GM21381 (cell line): ENCODE measurements at regions not wholly inside any gene's neighbourhood (a gene's known extent, or its start where the extent isn't known, plus 50 kb on each side); places are given as distances from the start of the nearest gene placed in this dataset.

ENCODE experiments used
- ATAC-seq: cut with Tn5 transposase; IDR thresholded peaks from one replicate; pipeline ENCODE4 v1.9.1; 2021; ENCODE audit warnings: mild to moderate bottlenecking, moderate library complexity; ENCODE audit not compliant: unreplicated experiment

DNA sequence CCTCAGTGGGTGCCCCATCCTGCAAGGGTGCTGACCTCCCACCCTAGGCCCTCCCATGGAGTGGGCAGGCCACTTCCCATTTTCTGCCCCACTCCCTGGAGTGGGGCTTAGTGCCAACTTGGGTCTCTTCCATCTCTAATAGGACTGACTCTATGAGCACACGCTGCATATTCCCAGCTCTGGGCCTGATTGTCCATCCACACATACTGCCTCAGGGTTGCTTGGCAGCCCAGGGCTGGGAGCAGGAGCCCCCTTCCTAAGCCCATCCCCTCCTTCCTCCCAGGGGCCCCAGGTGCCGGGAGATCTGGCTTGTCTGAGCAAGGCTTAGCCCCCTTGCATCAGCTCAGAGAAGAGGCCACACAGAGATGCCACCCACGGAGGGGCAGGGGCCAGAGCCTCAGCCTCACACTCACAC lies 55.1 kb downstream of the PJA1 start:
- ATAC-seq, result no peak

DNA sequence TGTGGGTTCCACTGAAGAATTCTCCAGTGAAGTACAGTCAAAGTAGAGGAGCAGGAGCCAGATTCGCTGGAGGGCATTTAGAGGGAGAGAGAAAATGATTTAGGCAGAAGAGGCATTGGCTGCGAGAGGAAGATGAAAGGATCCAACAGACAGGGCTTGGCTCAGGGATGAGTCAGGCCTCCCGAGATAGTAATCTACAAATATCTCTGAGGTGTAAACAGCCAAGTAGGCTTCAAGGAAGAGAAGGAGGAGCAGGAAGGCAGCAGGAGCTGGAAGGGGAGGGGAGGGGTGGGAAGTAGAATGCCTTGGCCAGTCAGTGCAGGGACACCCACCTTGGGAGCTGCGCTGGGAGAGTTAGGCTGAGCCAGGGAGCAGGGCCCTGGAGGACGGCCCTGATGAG lies 55.5 kb downstream of the PJA1 start:
- no peak for ATAC-seq

DNA sequence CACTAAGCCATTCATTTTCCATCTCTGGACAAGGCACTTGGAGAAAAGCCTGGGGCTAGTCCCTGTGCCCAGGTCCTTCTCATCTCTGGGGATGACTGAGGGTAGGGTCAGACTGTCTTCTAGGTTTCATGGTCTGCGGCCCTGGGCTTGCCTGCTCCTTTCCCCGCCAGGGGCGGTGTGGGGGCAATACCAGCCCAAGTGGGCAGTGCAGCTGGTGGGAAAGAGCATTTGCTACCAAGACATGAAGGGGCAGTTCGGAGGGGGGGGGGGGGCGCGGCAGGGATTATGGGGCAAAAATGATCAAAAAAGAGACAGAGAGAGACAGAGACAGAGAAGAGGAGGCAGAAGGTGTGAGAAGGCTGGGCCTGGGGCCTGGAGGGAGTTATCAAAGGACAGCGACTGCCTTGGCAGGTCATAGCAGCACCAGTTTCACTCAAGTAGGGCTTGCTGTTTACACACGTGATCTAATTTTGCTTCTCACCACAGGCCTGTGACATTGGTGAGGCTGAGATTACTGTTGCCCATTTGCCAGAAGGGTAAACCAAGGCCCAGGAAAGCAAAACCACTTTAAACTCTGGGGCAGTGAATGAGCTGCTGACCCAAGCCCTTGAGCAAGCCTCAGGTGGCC lies 56.1 kb downstream of the PJA1 start:
- no peak for ATAC-seq

DNA sequence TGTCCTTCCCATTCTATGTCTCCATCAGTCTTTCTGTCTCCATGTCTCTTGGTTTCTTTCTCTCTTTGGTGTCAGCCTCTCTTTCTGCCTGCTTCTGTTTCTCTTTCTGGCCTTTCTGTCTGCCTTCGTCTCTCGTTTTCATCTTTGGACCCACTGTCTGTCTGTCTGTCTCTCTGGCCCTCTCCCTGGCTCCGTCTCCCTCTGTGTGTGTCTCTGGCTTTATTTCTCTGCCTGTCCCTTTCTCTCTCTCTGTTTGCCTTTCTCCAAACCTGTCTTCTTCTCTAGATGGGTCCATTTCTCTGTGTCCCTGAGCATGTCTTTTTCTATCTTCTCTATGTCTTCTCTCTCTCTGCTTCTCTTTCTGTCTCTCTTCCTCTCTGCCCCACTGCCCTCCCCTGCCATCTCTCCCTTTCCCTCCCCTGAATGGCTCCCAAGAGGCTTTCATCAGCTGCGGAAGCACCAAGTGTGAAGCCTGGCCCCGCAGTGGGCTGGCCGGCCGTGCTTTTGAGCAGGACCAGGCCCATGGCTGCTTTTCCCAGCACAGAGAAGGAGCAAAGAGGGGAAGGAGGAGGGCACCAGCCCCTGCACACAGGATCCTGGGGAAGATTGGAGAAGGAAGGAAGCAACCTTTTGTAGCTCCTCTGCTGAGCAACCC lies 57.4 kb downstream of the PJA1 start:
- no peak for ATAC-seq

DNA sequence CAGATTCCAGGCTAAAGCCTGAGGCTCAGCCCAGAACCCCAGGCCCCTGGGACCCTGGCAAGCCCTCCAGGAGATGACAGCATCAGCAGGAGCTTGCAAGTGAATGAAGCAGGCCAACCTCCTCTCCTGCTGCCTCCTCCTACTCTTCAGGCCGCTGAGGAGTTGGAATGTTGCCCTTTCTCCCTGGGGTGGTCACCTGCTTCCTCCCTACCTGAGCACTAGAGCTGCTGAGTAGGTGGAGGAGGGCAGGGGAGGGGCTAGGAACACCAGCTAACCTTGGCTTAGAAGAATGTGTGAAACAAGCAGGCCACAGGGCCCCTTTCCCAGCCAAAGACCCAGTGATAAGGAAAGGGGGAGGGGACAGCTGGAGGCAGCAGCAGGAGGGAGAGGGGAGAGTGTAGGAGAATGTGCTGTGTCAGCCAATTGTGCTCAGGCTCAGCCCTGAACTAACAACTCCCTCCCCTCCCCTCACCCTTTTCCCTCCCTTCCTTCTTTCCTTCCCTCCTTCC lies 58.0 kb downstream of the PJA1 start:
- no peak for ATAC-seq

DNA sequence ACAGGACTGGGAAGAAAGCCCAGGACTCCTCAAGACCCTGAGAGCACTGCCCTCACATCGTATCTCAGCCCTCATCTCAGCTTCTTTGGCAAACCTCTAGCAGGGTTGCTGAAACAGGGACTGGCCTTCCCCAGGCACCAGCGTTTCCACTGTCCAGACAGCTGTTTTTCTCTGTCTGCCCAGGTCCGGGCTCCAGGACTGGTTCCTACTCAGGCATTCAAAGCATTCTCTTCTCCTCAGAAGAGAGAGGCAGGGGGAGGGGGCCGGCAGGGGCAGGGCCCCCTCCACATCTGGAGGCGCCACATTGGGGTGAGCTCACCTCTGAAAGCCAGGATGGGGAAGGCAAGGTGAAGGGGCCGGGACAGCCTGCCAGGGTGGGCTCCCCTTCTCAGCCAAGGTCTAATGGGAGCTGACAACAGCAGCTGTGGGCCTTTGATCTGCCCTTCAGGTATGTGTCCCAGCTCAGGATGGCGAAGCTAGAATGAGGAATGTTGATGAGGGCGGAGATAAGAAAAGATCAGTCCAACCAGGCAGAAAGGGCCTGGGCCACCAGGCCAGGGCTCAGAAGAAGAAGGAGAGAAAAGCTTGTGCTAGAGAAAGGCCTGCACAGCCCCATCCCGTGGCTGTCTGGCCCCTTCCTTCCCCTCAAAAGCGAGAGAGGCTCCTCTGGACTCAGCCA lies 60.4 kb downstream of the PJA1 start:
- ATAC-seq, result no peak

DNA sequence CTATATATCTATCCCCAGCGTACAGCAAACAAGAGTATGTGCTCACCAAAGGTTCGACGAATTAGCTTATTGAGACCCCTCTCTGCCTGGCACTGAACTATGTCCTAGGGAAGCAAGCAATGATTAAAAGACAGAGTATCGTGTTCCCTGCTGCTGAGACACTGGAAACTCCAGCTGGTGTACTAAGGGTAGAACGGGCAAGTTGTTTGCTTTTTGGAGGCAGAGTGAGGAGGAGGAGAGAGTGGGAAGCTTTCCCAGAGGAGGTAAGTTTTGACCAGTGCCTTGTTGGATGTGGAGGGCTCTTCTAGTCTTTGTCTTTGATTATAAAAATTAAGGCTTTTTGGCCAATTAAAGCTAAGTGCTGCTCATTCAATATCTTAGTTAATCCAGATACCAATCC lies 61.7 kb downstream of the PJA1 start:
- ATAC-seq, result no peak

DNA sequence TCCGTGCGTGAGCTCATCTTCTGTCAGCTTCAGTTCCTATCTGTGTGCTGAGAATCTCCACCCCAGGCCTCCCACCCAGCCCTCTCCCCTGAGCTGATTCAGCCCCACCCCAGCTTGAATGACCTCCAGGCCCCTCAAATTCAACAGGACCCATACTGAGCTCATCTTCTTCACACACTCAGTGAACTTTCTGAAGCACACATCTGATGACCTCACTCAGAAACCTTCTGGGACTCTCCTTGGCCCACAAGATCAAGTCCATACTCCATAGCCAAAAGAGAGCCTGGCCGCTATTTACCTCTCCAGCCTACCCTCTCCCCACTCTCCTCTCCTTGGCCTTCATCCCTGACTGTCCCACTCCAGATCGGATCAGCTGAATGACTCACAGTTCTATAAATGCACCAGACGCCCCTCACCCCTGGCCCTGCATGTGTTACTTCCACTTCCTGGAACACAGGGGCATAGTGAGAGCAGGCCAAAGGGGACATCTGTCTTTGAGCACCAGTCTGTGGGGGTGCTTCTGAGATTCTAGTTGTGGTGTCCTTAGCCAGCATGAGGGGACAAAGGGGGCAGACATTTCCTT lies 62.5 kb downstream of the PJA1 start:
- no peak for ATAC-seq

DNA sequence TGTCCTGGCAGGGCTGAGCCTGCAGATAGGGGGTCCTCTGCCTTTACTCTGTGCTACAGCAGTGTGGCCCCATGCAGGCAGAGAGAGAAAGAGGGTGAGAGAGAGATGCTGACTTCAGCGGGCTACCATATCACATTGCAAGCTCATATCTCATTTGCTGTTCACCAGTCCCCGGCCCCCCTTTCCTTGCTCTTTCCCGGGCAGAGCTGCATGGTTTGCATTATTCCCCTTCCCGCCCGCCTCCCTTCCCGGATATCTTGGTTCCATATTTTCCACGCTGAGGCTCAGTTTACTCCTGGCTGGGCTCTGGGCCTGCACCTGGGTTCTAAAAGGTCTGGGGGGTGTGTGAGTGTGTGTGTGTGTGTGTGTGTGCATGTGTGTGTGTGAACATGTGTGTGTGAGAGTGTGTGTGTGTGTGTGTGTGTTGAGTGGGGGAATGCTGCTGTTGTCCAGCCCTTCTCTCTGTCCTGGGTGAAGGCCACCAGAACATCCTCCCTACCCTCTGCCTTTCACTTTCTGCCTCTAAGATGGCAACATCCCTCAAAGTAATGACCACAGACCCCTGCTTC lies 63.5 kb downstream of the PJA1 start:
- no peak for ATAC-seq

DNA sequence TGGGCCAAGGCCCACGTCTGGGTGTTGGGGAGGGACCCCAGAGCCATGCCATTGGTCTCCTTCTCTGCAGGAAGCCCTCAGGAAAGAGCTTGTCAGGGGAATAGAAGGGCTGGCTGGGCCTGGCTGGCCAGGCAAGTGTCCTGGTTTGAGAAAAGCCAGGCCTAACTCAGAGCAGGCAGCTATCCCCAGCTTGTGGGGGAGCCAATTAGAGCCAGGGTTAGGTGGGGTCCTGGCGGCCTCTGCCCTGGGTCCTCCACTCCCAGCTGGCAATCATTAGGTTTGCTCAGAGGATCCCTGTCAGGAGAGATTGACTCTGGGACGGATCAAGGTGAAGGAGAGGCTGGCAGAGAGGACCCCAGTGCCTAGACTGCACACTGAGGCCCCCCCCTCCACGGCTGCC lies 64.8 kb downstream of the PJA1 start:
- ATAC-seq, result no peak

DNA sequence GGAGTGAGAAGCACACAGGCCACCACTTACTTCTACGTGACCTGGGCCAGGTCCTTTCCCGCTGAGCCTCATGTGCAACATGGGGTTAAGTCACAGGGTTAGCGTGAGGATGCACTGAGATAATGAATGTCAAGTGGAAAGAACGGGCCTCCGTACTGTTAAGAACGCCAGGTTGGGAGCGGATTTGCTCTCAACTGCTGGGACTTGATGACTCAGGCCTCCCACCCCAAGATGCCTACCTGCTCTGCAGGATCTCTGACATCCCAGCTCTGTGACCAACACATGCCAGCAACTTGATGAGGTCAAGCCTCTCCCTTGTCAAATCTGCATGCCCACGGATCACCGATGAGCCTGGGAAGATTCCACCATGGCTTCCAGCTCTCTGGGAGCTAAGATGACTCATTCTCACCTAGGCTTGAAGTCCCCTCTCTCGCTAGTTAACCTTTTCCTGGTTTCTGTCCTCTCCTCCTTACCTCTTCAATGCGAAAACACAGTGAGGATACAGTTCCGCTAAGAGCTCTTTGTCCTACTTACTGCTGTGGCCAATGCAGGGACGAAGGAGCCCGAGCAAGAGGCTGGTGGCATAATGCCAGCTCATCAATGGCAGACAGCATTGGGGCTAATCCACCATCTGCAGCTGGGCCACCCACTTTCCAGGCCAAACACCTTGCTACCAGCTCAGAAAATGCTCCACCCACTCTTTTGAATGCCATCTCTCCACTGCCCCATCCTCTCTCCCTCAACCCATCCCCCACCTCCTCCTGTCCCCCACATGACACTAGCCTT lies 67.6 kb downstream of the PJA1 start:
- ATAC-seq, result no peak

DNA sequence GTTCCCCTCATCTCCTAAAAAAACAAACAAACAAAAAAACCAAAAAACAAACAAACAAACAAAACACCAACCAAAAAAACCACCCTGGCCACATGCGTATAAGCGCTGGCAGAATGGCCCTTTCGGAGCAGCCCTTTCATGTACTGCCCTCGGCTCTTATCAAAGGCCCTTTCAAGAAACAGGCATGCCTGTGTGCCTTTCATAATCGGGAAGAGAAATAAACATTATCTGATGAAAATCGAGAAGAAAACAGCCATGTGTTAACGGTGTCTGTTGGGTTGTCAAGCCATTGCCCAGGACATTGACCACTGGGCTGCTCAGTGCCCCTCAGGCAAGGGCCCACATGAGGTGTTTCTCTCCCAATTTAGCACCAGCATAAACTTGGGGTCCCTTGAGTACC lies 68.3 kb downstream of the PJA1 start:
- ATAC-seq, result no peak

DNA sequence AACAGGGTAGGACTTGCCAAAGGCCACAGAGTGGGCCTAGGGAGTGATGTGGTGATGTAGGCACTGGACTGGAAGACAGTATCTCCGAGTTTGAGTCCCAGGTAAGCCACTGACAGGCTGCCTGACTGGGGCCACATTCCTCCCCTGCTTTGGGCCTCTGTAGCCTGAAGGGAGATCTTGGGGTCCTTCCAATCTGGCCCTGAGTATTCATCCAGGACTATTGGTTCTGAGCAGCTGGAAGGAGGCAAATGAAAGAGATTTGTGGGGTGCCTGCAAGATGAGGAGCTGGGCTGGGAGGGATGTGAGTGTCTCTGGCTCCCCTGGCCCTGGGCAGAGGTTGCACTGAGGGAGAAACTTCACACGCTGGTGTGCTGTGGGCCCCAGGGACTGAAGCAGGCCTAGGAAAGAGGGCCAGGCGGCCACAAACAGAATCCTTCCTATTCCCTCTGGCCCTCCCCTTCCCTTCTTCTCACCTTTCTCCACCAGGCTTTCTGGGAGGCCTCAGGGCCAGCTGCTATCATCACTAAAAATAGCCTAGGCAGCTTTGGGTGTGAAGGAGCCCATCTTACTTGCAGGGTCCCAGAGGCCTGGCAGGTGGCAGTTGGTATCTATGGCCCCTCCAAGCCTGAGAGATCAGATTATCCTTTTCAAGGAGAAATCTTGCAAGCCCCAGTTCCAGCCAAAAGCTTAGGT lies 70.1 kb downstream of the PJA1 start:
- no peak for ATAC-seq

DNA sequence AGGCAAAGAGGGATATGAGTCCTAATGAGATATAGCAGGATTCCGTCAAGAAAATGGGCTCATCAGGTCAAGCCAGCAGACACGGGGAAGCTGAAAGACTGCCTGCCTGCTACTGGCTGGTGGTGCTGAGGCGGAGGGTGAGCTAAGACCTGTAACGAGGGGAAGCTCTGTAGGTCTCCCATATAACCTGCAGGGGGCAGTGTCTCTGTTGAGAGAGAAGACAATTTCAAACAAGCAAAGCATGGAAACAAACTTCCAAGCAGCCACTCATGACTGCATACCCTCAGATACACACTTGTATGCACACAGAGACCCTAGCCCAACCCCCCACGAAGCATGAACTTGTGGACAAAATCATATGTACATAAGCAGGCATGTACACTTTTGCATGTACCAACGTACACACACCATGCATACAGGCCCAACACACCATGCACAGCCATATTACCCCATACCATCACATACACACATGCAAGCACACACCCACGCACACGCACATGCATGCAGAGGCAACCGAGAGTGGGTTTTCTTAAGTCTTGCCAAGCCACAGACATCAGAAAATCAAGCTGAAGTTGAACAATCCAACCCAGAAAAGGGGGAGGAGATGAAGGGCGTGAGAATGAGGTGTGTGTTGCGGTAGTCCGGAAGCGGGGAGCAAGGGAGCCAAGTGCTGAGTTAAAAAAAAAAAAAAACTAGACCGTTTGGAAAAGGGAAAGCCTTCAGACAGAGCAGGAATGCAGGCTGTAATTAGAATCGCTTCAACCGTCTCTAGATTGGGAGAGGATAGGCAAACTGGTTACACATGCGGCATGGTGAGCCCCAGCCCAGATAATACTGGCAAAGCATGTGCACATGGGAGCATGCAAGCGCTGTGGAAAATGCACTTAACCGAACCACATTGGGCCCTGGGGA lies 71.0 kb downstream of the PJA1 start:
- ATAC-seq, result no peak

DNA sequence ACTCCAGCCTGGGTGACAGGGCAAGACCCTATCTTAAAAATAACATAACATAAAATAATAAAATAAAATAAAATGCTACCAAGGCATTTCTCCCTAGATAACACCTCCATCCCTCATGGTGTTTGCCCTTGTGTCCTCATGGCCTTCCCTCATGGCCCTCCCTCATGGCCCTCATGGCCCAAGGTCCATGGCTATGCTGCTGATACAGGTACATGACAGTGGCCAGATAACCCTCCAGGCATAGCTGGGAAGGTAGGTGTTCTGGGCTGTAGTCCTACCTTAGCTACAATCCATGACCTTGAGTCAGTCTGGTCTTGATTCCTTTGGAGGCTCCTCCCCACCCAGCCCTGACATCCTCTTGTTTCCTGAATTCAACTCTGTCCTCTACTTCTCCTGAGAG lies 75.2 kb downstream of the PJA1 start:
- no peak for ATAC-seq

DNA sequence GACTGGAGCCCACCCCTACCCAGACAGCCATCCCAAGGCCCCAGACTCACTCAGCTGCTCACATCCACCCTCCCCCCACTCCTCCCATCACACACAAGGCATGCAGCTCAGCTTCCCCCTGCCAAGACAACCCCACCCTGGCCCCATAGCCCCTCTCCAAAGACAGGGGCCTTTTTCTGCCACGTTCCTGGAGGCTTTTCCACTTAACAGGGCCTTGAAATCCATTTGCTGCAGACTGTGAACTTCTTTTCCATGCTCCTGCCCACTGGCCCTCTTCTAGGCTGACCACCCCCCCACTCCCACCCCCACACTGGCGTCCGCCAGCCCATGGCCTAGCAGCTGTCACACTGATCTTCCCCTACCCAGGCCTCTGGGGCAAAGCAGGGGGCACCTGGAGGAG lies 76.0 kb downstream of the PJA1 start:
- no peak for ATAC-seq

DNA sequence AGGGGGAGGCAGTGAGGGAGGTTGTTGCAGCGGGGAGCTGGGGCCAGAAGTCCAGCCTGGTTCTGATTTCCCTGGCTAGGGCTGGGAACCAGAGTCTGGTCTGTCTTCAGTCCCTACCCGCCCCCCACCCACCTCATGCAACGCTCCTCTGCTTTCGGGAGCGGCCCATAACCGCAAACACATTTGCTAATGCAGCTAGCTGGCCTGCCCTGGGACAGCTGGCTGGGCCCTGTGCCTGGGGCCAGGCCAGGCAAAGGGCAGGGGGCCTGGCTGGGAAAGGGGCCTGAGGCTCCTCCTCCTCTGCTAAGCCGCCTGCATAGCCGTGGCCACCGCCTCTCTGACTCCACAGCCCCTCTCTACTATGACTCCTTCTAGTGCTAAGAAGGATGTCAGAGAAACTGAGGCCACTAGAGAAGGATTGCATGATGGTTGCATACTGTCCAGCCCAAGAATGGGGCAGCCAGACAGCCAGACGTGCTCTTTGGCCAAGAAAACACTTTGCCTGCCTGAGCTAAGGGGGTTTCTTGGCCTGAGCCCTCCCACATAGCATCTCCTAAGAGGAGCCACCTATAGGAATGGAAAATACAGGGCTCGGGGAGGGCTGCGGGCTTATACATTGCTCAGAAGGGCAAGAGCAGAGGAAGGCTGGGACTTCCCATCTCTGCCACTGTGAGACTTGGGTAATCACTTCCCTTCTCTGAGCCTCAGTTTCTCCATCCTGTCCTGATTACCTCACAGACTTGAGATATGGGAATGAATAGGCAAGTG lies 76.9 kb downstream of the PJA1 start:
- no peak for ATAC-seq

DNA sequence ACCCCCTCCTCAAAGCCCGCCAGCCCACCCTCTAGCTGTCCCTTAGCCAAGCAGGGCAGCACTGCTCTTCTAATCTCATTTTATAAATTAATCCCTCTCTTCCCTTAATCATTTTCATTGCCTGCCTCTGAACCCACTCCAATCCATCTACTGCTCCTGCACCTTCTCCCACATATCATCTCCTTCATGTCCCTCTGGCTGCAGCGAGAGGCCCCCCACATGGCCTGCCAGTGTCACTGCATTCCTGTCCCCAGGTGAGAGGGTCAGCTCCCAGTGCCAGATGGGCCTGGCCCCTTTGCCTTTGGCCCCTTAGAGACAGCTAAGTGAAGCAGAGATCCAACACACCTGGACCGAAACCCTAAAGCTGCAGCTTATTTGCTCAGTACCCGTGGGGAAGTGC lies 79.4 kb downstream of the PJA1 start:
- ATAC-seq, result no peak
